ENCODE measurements at regions not wholly inside any gene's neighbourhood (a gene's known extent, or its start where the extent isn't known, plus 50 kb on each side); places are given as distances from the start of the nearest gene placed in this dataset.

GRCh38 chr18:54673936-54674335, 82.9 kb downstream of the DYNAP start:
- no peaks in the 10 kb centered on the region for H3K9me3 Mint-ChIP-seq
- no peaks in the 10 kb centered on the region for H3K4me1 Mint-ChIP-seq
- intact Hi-C loops (cut with micrococcal nuclease): no loop called here
- DNase-seq (no peak), ATAC-seq (ENCODE audit: low read depth) (no peak)
- no peaks in the 10 kb centered on the region for H3K36me3 Mint-ChIP-seq (ENCODE audit: low read depth)
- no peak for TF ChIP-seq CTCF (IDR thresholded peaks at IDR 0.05)
- ChIA-PET CTCF (no interaction called here), POLR2A (no interaction called here)
- H3K27ac Mint-ChIP-seq: no peak overlapping the region
- no peak overlapping the region for H3K4me3 Mint-ChIP-seq
- H3K27me3 Mint-ChIP-seq: peaks cover 3% of the 10 kb centered on the region

GRCh38 chr18:54675076-54675475, 84.0 kb downstream of the DYNAP start:
- Mint-ChIP-seq H3K9me3 (no peaks in the 10 kb centered on the region), H3K27me3 (peaks cover 2% of the 10 kb centered on the region), H3K4me1 (no peaks in the 10 kb centered on the region), H3K36me3 (ENCODE audit: low read depth) (no peaks in the 10 kb centered on the region), H3K4me3 (no peak overlapping the region), H3K27ac (no peak overlapping the region)
- TF ChIP-seq CTCF (IDR thresholded peaks at IDR 0.05): no peak
- CTCF ChIA-PET: no interaction called here
- POLR2A ChIA-PET: no interaction called here
- intact Hi-C loops (cut with micrococcal nuclease): no loop called here
- ATAC-seq (ENCODE audit: low read depth): no peak
- no peak for DNase-seq

GRCh38 chr18:54679318-54680149, 88.5 kb downstream of the DYNAP start:
- no peak for TF ChIP-seq CTCF (IDR thresholded peaks at IDR 0.05)
- no peaks in the 10 kb centered on the region for H3K4me1 Mint-ChIP-seq
- ATAC-seq (ENCODE audit: low read depth) (peak; percentile 50), DNase-seq (no peak)
- intact Hi-C loops (cut with micrococcal nuclease): loop anchor here (1.0 kb wide), 1 partner anchor 304 kb away; no protein-coding TSS in a partner anchor
- H3K4me3 Mint-ChIP-seq: no peak overlapping the region
- no peaks in the 10 kb centered on the region for H3K36me3 Mint-ChIP-seq (ENCODE audit: low read depth)
- ChIA-PET POLR2A (interaction anchor here (0.6 kb wide), 1 partner anchor 642 kb away, joined by 4 read pairs; no protein-coding TSS in a partner anchor), CTCF (interaction anchor here (1.0 to 1.7 kb wide), 2 partner anchors 8 to 304 kb away, joined by 3 to 6 read pairs; no protein-coding TSS in a partner anchor)
- H3K27ac Mint-ChIP-seq: no peak overlapping the region
- no peaks in the 10 kb centered on the region for H3K27me3 Mint-ChIP-seq
- H3K9me3 Mint-ChIP-seq: no peaks in the 10 kb centered on the region

GRCh38 chr18:54684784-54685183, 93.7 kb downstream of the DYNAP start:
- H3K9me3 Mint-ChIP-seq: no peaks in the 10 kb centered on the region
- DNase-seq (no peak), ATAC-seq (ENCODE audit: low read depth) (no peak)
- TF ChIP-seq CTCF (IDR thresholded peaks at IDR 0.05): no peak
- H3K27ac Mint-ChIP-seq: no peak overlapping the region
- no peak overlapping the region for H3K4me3 Mint-ChIP-seq
- peaks cover 6% of the 10 kb centered on the region for H3K27me3 Mint-ChIP-seq
- intact Hi-C loops (cut with micrococcal nuclease): no loop called here
- H3K36me3 Mint-ChIP-seq (ENCODE audit: low read depth): no peaks in the 10 kb centered on the region
- POLR2A ChIA-PET: no interaction called here
- no peaks in the 10 kb centered on the region for H3K4me1 Mint-ChIP-seq
- CTCF ChIA-PET: no interaction called here

- Mint-ChIP-seq H3K9me3 (no peaks in the 10 kb centered on the region), H3K4me1 (no peaks in the 10 kb centered on the region), H3K36me3 (ENCODE audit: low read depth) (no peaks in the 10 kb centered on the region), H3K27me3 (peaks cover 9% of the 10 kb centered on the region), H3K4me3 (no peak overlapping the region), H3K27ac (no peak overlapping the region)
- no peak for DNase-seq
- ATAC-seq (ENCODE audit: low read depth): no peak
- intact Hi-C loops (cut with micrococcal nuclease): no loop called here
- CTCF ChIA-PET: no interaction called here
- TF ChIP-seq CTCF (IDR thresholded peaks at IDR 0.05): no peak
- POLR2A ChIA-PET: no interaction called here
Measured at GRCh38 chr18:54689319-54689718, 98.3 kb downstream of the DYNAP start.

Measured in activated B cell treated with CpG ODN at 0.5 μM for 24 hours (primary cell).